HEK293 (cell line): ENCODE measurements at regions not wholly inside any gene's neighbourhood (a gene's known extent, or its start where the extent isn't known, plus 50 kb on each side); places are given as distances from the start of the nearest gene placed in this dataset.

Source experiments
- ZNF302 ChIP-seq: fragments of 450-650 bp; formaldehyde crosslinking; IDR thresholded peaks from 2 replicates; pipeline ENCODE4 v1.5.1; 2016; ENCODE audit warnings: missing biosample characterization, missing genetic modification characterization, low read depth
- ZNF670 ChIP-seq: fragments of 450-650 bp; formaldehyde crosslinking; IDR thresholded peaks from 2 replicates; pipeline ENCODE4 v1.5.1; 2016; ENCODE audit warnings: missing biosample characterization, missing genetic modification characterization, low read depth
- TF ChIP-seq, protein P1 (sequence below): fragments of 450-650 bp; formaldehyde crosslinking; IDR thresholded peaks from 2 replicates; pipeline ENCODE4 v1.5.1; 2016; ENCODE audit warnings: missing biosample characterization, missing genetic modification characterization
- TF ChIP-seq, protein P2 (sequence below): fragments of 450-650 bp; IDR thresholded peaks from 2 replicates; pipeline ENCODE4 v1.5.1; 2018; ENCODE audit warnings: missing biosample characterization, missing genetic modification characterization
- TF ChIP-seq, protein P3 (sequence below): fragments of 450-650 bp; formaldehyde crosslinking; IDR thresholded peaks from 2 replicates; pipeline ENCODE4 v1.5.1; 2016; ENCODE audit warnings: missing biosample characterization, missing genetic modification characterization

DNA sequence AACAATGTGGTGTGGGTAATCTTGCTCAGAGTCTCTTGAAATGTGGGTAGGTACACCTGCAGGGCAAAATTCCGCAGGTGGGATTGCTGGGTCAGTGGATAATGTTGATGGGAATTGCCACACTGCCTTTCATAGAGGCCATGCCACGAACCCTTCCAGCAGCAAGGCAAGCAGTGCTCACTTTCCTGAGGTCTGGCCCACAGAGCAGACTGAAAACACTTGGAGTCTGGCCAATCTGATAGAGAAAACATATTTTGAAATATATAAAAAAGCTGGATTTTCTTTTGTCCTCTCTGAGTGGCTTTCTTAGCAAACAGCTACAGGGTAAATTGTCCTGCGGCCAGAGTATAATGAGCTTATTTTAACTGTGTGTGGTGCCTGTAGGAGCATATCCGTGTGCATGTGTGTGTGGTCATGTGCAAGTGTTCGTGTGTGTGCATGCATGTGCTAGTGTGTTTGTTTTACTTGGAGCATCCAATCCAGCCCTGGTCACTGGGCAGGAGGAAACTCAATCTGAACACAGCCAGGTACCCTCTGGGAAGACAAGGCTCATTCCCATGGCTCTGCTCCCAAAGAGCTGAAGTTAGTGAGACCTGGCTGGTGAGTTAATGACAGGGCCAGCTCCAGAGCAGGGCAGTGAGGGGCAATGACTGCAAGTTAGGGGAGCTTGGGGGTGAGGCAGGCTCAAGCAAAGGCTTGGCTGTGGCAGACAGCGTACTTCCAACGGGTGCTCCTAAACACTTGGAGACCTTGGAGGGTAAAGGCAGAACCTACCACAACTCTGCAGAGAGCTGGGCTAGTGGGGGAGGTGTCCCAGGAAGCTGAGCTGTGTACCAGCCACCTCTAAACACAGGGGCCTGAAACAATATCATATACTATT is 91.3 kb downstream of the PLXNA1 start:
- no peak for TF ChIP-seq ZNF670 (tag by site-specific recombination)
- TF ChIP-seq, protein P1, sequence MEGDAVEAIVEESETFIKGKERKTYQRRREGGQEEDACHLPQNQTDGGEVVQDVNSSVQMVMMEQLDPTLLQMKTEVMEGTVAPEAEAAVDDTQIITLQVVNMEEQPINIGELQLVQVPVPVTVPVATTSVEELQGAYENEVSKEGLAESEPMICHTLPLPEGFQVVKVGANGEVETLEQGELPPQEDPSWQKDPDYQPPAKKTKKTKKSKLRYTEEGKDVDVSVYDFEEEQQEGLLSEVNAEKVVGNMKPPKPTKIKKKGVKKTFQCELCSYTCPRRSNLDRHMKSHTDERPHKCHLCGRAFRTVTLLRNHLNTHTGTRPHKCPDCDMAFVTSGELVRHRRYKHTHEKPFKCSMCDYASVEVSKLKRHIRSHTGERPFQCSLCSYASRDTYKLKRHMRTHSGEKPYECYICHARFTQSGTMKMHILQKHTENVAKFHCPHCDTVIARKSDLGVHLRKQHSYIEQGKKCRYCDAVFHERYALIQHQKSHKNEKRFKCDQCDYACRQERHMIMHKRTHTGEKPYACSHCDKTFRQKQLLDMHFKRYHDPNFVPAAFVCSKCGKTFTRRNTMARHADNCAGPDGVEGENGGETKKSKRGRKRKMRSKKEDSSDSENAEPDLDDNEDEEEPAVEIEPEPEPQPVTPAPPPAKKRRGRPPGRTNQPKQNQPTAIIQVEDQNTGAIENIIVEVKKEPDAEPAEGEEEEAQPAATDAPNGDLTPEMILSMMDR (tag by site-specific recombination) = no peak
- no peak for TF ChIP-seq ZNF302 (tag by site-specific recombination)
- TF ChIP-seq, protein P2, sequence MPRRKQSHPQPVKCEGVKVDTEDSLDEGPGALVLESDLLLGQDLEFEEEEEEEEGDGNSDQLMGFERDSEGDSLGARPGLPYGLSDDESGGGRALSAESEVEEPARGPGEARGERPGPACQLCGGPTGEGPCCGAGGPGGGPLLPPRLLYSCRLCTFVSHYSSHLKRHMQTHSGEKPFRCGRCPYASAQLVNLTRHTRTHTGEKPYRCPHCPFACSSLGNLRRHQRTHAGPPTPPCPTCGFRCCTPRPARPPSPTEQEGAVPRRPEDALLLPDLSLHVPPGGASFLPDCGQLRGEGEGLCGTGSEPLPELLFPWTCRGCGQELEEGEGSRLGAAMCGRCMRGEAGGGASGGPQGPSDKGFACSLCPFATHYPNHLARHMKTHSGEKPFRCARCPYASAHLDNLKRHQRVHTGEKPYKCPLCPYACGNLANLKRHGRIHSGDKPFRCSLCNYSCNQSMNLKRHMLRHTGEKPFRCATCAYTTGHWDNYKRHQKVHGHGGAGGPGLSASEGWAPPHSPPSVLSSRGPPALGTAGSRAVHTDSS (tag by site-specific recombination) = no peak
- TF ChIP-seq, protein P3, sequence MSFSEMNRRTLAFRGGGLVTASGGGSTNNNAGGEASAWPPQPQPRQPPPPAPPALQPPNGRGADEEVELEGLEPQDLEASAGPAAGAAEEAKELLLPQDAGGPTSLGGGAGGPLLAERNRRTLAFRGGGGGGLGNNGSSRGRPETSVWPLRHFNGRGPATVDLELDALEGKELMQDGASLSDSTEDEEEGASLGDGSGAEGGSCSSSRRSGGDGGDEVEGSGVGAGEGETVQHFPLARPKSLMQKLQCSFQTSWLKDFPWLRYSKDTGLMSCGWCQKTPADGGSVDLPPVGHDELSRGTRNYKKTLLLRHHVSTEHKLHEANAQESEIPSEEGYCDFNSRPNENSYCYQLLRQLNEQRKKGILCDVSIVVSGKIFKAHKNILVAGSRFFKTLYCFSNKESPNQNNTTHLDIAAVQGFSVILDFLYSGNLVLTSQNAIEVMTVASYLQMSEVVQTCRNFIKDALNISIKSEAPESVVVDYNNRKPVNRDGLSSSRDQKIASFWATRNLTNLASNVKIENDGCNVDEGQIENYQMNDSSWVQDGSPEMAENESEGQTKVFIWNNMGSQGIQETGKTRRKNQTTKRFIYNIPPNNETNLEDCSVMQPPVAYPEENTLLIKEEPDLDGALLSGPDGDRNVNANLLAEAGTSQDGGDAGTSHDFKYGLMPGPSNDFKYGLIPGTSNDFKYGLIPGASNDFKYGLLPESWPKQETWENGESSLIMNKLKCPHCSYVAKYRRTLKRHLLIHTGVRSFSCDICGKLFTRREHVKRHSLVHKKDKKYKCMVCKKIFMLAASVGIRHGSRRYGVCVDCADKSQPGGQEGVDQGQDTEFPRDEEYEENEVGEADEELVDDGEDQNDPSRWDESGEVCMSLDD (tag by site-specific recombination) = no peak
